Erythroblast (primary cell): ENCODE measurements at regions not wholly inside any gene's neighbourhood (a gene's known extent, or its start where the extent isn't known, plus 50 kb on each side); places are given as distances from the start of the nearest gene placed in this dataset.

Source experiments
- GATA1 ChIP-seq: IDR thresholded peaks from 2 replicates; pipeline ENCODE4 v1.6.1; 2011; ENCODE audit warnings: low read depth, mild to moderate bottlenecking, control low read depth, low read length, moderate library complexity
- POLR2A ChIP-seq: IDR thresholded peaks from 2 replicates; pipeline ENCODE4 v1.6.1; 2011; ENCODE audit warnings: mild to moderate bottlenecking, low read length

DNA sequence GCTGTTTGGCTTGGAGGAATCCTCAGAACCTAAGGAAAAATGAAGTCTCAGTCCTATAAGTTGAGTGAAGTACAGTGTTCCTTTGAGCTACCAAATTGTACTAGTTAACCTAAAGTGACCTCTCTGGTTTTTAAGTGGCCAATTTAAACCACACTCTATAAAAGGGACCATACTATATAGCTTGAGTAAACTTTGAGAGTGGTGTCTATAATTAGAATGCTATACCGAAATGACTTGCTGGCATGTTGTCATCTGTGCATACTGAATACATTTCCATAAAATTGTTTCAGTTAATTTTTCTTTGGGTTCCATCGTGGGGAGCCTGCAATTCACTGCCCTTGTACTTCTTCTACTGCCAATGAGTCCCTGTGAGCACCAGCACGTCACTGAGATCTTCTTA is 151.1 kb downstream of the DKK1 start:
- TF ChIP-seq POLR2A (no peak), GATA1 (no peak)
